Thyroid gland (tissue), 4 donors: ENCODE measurements at regions not wholly inside any gene's neighbourhood (a gene's known extent, or its start where the extent isn't known, plus 50 kb on each side); places are given as distances from the start of the nearest gene placed in this dataset.

ENCODE experiments used
- DNase-seq, 2 donors: peaks; one replicate each; pipeline ENCODE4 v3.0.0-alpha.2; 2019
- H3K27ac ChIP-seq, 3 donors: fragments of 200-600 bp; sonication (generic); 1 replicate in 2 of 3; 2 replicates in 1 of 3; pipeline ENCODE4 v1.5.1; 2016 to 2019; ENCODE audit warnings: mild to moderate bottlenecking in 1 of 3, moderate library complexity in 1 of 3
- H3K27me3 ChIP-seq: fragments of 200-600 bp; sonication (generic); one replicate; pipeline ENCODE4 v1.5.1; 2019
- H3K36me3 ChIP-seq, 2 donors: fragments of 200-600 bp; sonication (generic); one replicate each; pipeline ENCODE4 v1.5.1; 2016 to 2019
- H3K4me1 ChIP-seq, 2 donors: fragments of 200-600 bp; sonication (generic); one replicate each; pipeline ENCODE4 v1.5.1; 2017 to 2019
- H3K4me3 ChIP-seq, 3 donors: fragments of 200-600 bp; sonication (generic); replicated peaks in 1 of 3; 1 replicate in 2 of 3; 2 replicates in 1 of 3; pipeline ENCODE4 v1.5.1; 2016; ENCODE audit warnings: mild to moderate bottlenecking in 1 of 3
- H3K9me3 ChIP-seq: fragments of 200-600 bp; sonication (generic); one replicate; pipeline ENCODE4 v1.5.1; 2017
- CTCF ChIP-seq, 6 experiments: fragments of 200-600 bp in 3 of 6; fragments of 450-650 bp in 3 of 6; sonication (generic) in 3 of 6; IDR thresholded peaks; one replicate each; pipeline ENCODE4 v1.5.1; 2016 to 2019; ENCODE audit warnings: antibody characterized with exemption in 6 of 6, mild to moderate bottlenecking in 2 of 6, inconsistent platforms in 1 of 6, moderate library complexity in 1 of 6
- POLR2A ChIP-seq, 2 donors: fragments of 450-650 bp; IDR thresholded peaks; one replicate each; pipeline ENCODE4 v1.6.1; 2017; ENCODE audit warnings: antibody characterized with exemption in 2 of 2, mild to moderate bottlenecking in 2 of 2, moderate library complexity in 1 of 2
- WGBS, 2 donors: methylation state at CpG; one replicate each; pipeline ENCODE4 v1.1.5; 2017; 5-methylcytosine and 5-hydroxymethylcytosine counted together
- intact Hi-C: fragments of 100-400 bp; cut with DNase I; formaldehyde crosslinking; loops from one replicate; pipeline ENCODE4 v1.15.1; 2023

- H3K27ac ChIP-seq, result no peak overlapping the region
- DNase-seq, result no peak
- TF ChIP-seq CTCF (IDR thresholded peaks at IDR 0.05) (no peak), POLR2A (IDR thresholded peaks at IDR 0.05) (no peak)
- no peak overlapping the region for H3K4me3 ChIP-seq
- H3K4me1 ChIP-seq, result no peaks in the 10 kb centered on the region
- H3K27me3 ChIP-seq, result no peaks in the 10 kb centered on the region
- H3K36me3 ChIP-seq, result no peaks in the 10 kb centered on the region
- intact Hi-C loops, result no loop called here
- H3K9me3 ChIP-seq, result no peaks in the 10 kb centered on the region
- 87 to 88% methylated on average over 4 of the region's 4 CpGs for WGBS, 2 donors
Observed at GRCh38 chr3:76432396-76432795, 607.5 kb upstream of the ROBO2 start.

GRCh38 chr3:76436894-76437293, 603.0 kb upstream of the ROBO2 start:
- 84 to 90% methylated on average over 3 of the region's 3 CpGs for WGBS, 2 donors
- no peaks in the 10 kb centered on the region for H3K36me3 ChIP-seq
- H3K9me3 ChIP-seq, result no peaks in the 10 kb centered on the region
- no peak overlapping the region for H3K4me3 ChIP-seq
- H3K27me3 ChIP-seq, result no peaks in the 10 kb centered on the region
- intact Hi-C loops, result no loop called here
- no peaks in the 10 kb centered on the region for H3K4me1 ChIP-seq
- no peak overlapping the region for H3K27ac ChIP-seq
- no peak for DNase-seq
- TF ChIP-seq CTCF (IDR thresholded peaks at IDR 0.05), result no peak
- TF ChIP-seq POLR2A (IDR thresholded peaks at IDR 0.05), result no peak

- TF ChIP-seq POLR2A (IDR thresholded peaks at IDR 0.05), result no peak
- no peak for TF ChIP-seq CTCF (IDR thresholded peaks at IDR 0.05)
- intact Hi-C loops, result no loop called here
- Histone ChIP-seq H3K36me3 (no peaks in the 10 kb centered on the region), H3K4me3 (no peak overlapping the region), H3K27me3 (no peaks in the 10 kb centered on the region), H3K4me1 (no peaks in the 10 kb centered on the region), H3K27ac (no peak overlapping the region), H3K9me3 (no peaks in the 10 kb centered on the region)
- DNase-seq, result no peak
- WGBS, 2 donors, result 35 to 74% methylated on average over 2 of the region's 2 CpGs
Observed at GRCh38 chr3:76438971-76439370, 600.9 kb upstream of the ROBO2 start.

GRCh38 chr3:76442374-76442915, 597.5 kb upstream of the ROBO2 start:
- DNase-seq, result no peak
- Histone ChIP-seq H3K4me1 (no peaks in the 10 kb centered on the region), H3K36me3 (no peaks in the 10 kb centered on the region), H3K9me3 (no peaks in the 10 kb centered on the region), H3K27ac (no peak overlapping the region), H3K27me3 (no peaks in the 10 kb centered on the region), H3K4me3 (no peak overlapping the region)
- intact Hi-C loops, result no loop called here
- TF ChIP-seq CTCF (IDR thresholded peaks at IDR 0.05) (no peak), POLR2A (IDR thresholded peaks at IDR 0.05) (no peak)
- 65 to 67% methylated on average over 8 of the region's 8 CpGs for whole genome bisulfite sequencing, 2 donors

- intact Hi-C loops, result no loop called here
- 95 to 97% methylated on average over 3 of the region's 3 CpGs for WGBS, 2 donors
- no peak for TF ChIP-seq POLR2A (IDR thresholded peaks at IDR 0.05)
- no peak for TF ChIP-seq CTCF (IDR thresholded peaks at IDR 0.05)
- Histone ChIP-seq H3K27me3 (no peaks in the 10 kb centered on the region), H3K27ac (no peak overlapping the region), H3K36me3 (no peaks in the 10 kb centered on the region), H3K4me3 (no peak overlapping the region), H3K9me3 (no peaks in the 10 kb centered on the region), H3K4me1 (no peaks in the 10 kb centered on the region)
- no peak for DNase-seq
Observed at GRCh38 chr3:76456322-76456721, 583.6 kb upstream of the ROBO2 start.
